Activated T-helper 17 cell treated with anti-CD3 and anti-CD28 coated beads, Interleukin-2, amount 50 U/mL, for 72 hours (primary cell): ENCODE measurements at regions not wholly inside any gene's neighbourhood (a gene's known extent, or its start where the extent isn't known, plus 50 kb on each side); places are given as distances from the start of the nearest gene placed in this dataset.

Experiments
- ATAC-seq: fragments of 150-1000 bp; cut with Tn5 transposase; replicated peaks from 2 replicates; pipeline ENCODE4 v1.10.0; 2021; ENCODE audit warnings: mild to moderate bottlenecking, moderate library complexity
- H3K27ac Mint-ChIP-seq: one replicate; pipeline ENCODE4 v1.8.0; 2022; ENCODE audit warnings: mixed read lengths
- H3K27me3 Mint-ChIP-seq: one replicate; pipeline ENCODE4 v1.8.0; 2022; ENCODE audit warnings: mixed read lengths
- H3K36me3 Mint-ChIP-seq: one replicate; pipeline ENCODE4 v1.8.0; 2022; ENCODE audit warnings: low read depth, mild to moderate bottlenecking, mixed read lengths
- H3K4me1 Mint-ChIP-seq: one replicate; pipeline ENCODE4 v1.8.0; 2022; ENCODE audit warnings: mixed read lengths
- H3K4me3 Mint-ChIP-seq: one replicate; pipeline ENCODE4 v1.8.0; 2022; ENCODE audit warnings: mild to moderate bottlenecking, mixed read lengths
- H3K9me3 Mint-ChIP-seq: one replicate; pipeline ENCODE4 v1.8.0; 2022; ENCODE audit warnings: mixed read lengths

- H3K9me3 Mint-ChIP-seq: no peaks in the 10 kb centered on the region
- no peaks in the 10 kb centered on the region for H3K36me3 Mint-ChIP-seq
- peaks cover 3% of the 10 kb centered on the region for H3K27me3 Mint-ChIP-seq
Measured at GRCh38 chr18:73838107-73838506, 309.5 kb downstream of the FBXO15 start.

GRCh38 chr18:73835656-73836364 is 311.8 kb downstream of the FBXO15 start:
- Mint-ChIP-seq H3K36me3 (no peaks in the 10 kb centered on the region), H3K27me3 (peaks cover 3% of the 10 kb centered on the region), H3K4me3 (no peak overlapping the region), H3K27ac (no peak overlapping the region), H3K9me3 (no peaks in the 10 kb centered on the region), H3K4me1 (no peaks in the 10 kb centered on the region)
- no peak for ATAC-seq

More at GRCh38 chr18:73838107-73838506, 309.5 kb downstream of the FBXO15 start:
- Mint-ChIP-seq H3K27ac (no peak overlapping the region), H3K4me3 (no peak overlapping the region), H3K4me1 (peaks cover 4% of the 10 kb centered on the region)
- ATAC-seq: no peak

GRCh38 chr18:73835039-73835438 is 312.6 kb downstream of the FBXO15 start:
- Mint-ChIP-seq H3K9me3 (no peaks in the 10 kb centered on the region), H3K4me1 (no peaks in the 10 kb centered on the region), H3K27ac (no peak overlapping the region), H3K36me3 (no peaks in the 10 kb centered on the region), H3K27me3 (peaks cover 3% of the 10 kb centered on the region), H3K4me3 (no peak overlapping the region)
- no peak for ATAC-seq

- H3K4me3 Mint-ChIP-seq: no peak overlapping the region
- no peaks in the 10 kb centered on the region for H3K4me1 Mint-ChIP-seq
- H3K36me3 Mint-ChIP-seq: no peaks in the 10 kb centered on the region
- ATAC-seq: no peak
- H3K9me3 Mint-ChIP-seq: no peaks in the 10 kb centered on the region
- H3K27me3 Mint-ChIP-seq: no peaks in the 10 kb centered on the region
- no peak overlapping the region for H3K27ac Mint-ChIP-seq
Measured at GRCh38 chr18:73831688-73832087, 315.9 kb downstream of the FBXO15 start.

- no peaks in the 10 kb centered on the region for H3K4me1 Mint-ChIP-seq
- H3K27me3 Mint-ChIP-seq: no peaks in the 10 kb centered on the region
- H3K36me3 Mint-ChIP-seq: no peaks in the 10 kb centered on the region
- no peak overlapping the region for H3K27ac Mint-ChIP-seq
- H3K4me3 Mint-ChIP-seq: no peak overlapping the region
- ATAC-seq: no peak
- no peaks in the 10 kb centered on the region for H3K9me3 Mint-ChIP-seq
Measured at GRCh38 chr18:73829146-73829545, 318.5 kb downstream of the FBXO15 start.

- Mint-ChIP-seq H3K4me1 (no peaks in the 10 kb centered on the region), H3K27me3 (no peaks in the 10 kb centered on the region), H3K27ac (no peak overlapping the region), H3K9me3 (peaks cover 3% of the 10 kb centered on the region), H3K36me3 (no peaks in the 10 kb centered on the region), H3K4me3 (no peak overlapping the region)
- no peak for ATAC-seq
Measured at GRCh38 chr18:73827801-73828200, 319.8 kb downstream of the FBXO15 start.

GRCh38 chr18:73826098-73826497 is 321.5 kb downstream of the FBXO15 start:
- Mint-ChIP-seq H3K36me3 (no peaks in the 10 kb centered on the region), H3K27me3 (no peaks in the 10 kb centered on the region), H3K4me1 (no peaks in the 10 kb centered on the region), H3K4me3 (no peak overlapping the region), H3K9me3 (peaks cover 3% of the 10 kb centered on the region), H3K27ac (no peak overlapping the region)
- no peak for ATAC-seq

- H3K4me3 Mint-ChIP-seq: no peak overlapping the region
- H3K27ac Mint-ChIP-seq: no peak overlapping the region
Measured at GRCh38 chr18:73824671-73825070, 323.0 kb downstream of the FBXO15 start.

GRCh38 chr18:73812423-73812822 is 335.2 kb downstream of the FBXO15 start:
- Mint-ChIP-seq H3K36me3 (no peaks in the 10 kb centered on the region), H3K9me3 (peaks cover 3% of the 10 kb centered on the region), H3K27me3 (no peaks in the 10 kb centered on the region), H3K4me3 (no peak overlapping the region), H3K27ac (no peak overlapping the region), H3K4me1 (no peaks in the 10 kb centered on the region)
- no peak for ATAC-seq

More at GRCh38 chr18:73824671-73825070, 323.0 kb downstream of the FBXO15 start:
- no peak for ATAC-seq
- Mint-ChIP-seq H3K36me3 (no peaks in the 10 kb centered on the region), H3K9me3 (peaks cover 3% of the 10 kb centered on the region), H3K27me3 (no peaks in the 10 kb centered on the region), H3K4me1 (no peaks in the 10 kb centered on the region)

GRCh38 chr18:73807551-73808192 is 340.0 kb downstream of the FBXO15 start:
- no peak for ATAC-seq
- Mint-ChIP-seq H3K27ac (no peak overlapping the region), H3K4me1 (no peaks in the 10 kb centered on the region), H3K4me3 (no peak overlapping the region), H3K36me3 (no peaks in the 10 kb centered on the region), H3K27me3 (no peaks in the 10 kb centered on the region), H3K9me3 (peaks cover 5% of the 10 kb centered on the region)

GRCh38 chr18:73805991-73806390 is 341.6 kb downstream of the FBXO15 start:
- no peak overlapping the region for H3K27ac Mint-ChIP-seq
- no peaks in the 10 kb centered on the region for H3K4me1 Mint-ChIP-seq
- no peak for ATAC-seq
- H3K4me3 Mint-ChIP-seq: no peak overlapping the region
- H3K9me3 Mint-ChIP-seq: peaks cover 3% of the 10 kb centered on the region
- H3K36me3 Mint-ChIP-seq: no peaks in the 10 kb centered on the region
- no peaks in the 10 kb centered on the region for H3K27me3 Mint-ChIP-seq

- Mint-ChIP-seq H3K9me3 (no peaks in the 10 kb centered on the region), H3K27me3 (no peaks in the 10 kb centered on the region), H3K4me3 (no peak overlapping the region), H3K27ac (no peak overlapping the region), H3K4me1 (no peaks in the 10 kb centered on the region), H3K36me3 (no peaks in the 10 kb centered on the region)
- no peak for ATAC-seq
Measured at GRCh38 chr18:73797419-73797818, 350.2 kb downstream of the FBXO15 start.

- Mint-ChIP-seq H3K4me3 (no peak overlapping the region), H3K36me3 (no peaks in the 10 kb centered on the region)
Measured at GRCh38 chr18:73793386-73793785, 354.2 kb downstream of the FBXO15 start.

GRCh38 chr18:73791081-73791480 is 356.6 kb downstream of the FBXO15 start:
- Mint-ChIP-seq H3K9me3 (no peaks in the 10 kb centered on the region), H3K27me3 (no peaks in the 10 kb centered on the region), H3K4me3 (no peak overlapping the region), H3K36me3 (no peaks in the 10 kb centered on the region), H3K27ac (no peak overlapping the region), H3K4me1 (no peaks in the 10 kb centered on the region)
- no peak for ATAC-seq

More at GRCh38 chr18:73793386-73793785, 354.2 kb downstream of the FBXO15 start:
- H3K4me1 Mint-ChIP-seq: no peaks in the 10 kb centered on the region
- H3K9me3 Mint-ChIP-seq: no peaks in the 10 kb centered on the region
- no peak for ATAC-seq
- no peak overlapping the region for H3K27ac Mint-ChIP-seq
- no peaks in the 10 kb centered on the region for H3K27me3 Mint-ChIP-seq

- no peaks in the 10 kb centered on the region for H3K9me3 Mint-ChIP-seq
- H3K36me3 Mint-ChIP-seq: no peaks in the 10 kb centered on the region
- H3K27ac Mint-ChIP-seq: no peak overlapping the region
- H3K27me3 Mint-ChIP-seq: no peaks in the 10 kb centered on the region
- ATAC-seq: no peak
- no peak overlapping the region for H3K4me3 Mint-ChIP-seq
- H3K4me1 Mint-ChIP-seq: no peaks in the 10 kb centered on the region
Measured at GRCh38 chr18:73790587-73790986, 357.0 kb downstream of the FBXO15 start.
